GM21619 (cell line): ENCODE measurements at regions not wholly inside any gene's neighbourhood (a gene's known extent, or its start where the extent isn't known, plus 50 kb on each side); places are given as distances from the start of the nearest gene placed in this dataset.
"Not testable (repeated sequence)": the region's sequence is repeated elsewhere in the genome, so short reads cannot be mapped to it uniquely, and the experiment has no call there.

Source experiments
- ATAC-seq: cut with Tn5 transposase; IDR thresholded peaks from one replicate; pipeline ENCODE4 v1.9.1; 2021; ENCODE audit not compliant: unreplicated experiment

DNA sequence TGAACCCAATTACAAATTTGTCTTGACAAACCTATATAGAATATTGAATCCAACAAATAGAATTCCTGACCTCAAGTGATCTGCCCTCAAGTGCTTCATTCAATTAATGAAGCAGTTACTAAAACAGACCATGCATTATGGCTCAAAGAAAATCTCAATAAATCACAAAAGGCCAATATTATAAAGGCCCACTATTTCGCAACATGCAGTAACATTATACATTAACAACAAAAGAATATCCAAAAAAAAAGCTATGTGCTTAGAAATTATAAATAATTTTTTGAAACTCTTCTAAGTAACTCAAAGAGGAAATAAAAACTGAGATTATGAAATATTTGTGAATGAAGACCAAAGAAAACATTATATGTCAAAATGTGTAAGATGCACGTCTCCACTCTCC lies 177.7 kb downstream of the ZNF674 start:
- no peak for ATAC-seq

DNA sequence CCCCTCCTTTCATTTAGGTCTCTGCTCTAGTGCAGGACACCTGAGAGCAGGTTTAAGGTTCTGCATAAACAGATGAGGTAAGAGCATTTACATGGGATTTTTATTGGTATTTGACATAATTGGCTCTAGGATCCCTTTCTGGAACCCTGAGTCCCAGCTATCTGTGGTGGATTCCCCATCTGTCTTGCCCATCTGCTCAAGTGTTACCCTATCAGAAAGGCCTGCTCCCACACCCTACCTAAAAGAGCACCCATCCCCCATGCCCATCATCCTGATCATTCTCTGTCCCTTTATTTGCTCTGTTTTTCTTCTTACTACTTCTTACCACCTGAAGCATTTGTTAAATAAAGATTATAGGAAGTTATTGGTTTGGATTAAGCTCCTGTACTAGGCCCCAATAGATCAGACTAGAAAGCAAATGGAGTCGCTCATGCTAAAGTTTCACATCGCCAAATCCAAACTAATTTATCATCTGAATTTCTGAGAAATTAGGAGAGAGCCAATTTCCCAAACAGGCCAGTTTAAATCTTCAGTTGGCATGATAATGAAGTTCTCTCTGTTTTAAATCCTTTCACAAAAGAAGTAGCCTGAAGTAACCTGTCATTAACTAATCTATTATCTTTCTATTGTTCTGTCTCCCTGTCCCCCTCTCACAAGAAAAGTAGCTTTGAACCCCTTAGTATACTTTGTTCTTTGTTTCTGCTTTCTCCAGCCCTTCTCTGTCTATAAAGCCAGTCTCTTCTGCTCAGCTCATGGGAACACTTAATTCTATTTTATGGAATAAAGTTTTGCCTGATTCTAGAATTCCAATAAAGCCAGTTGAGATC lies 178.6 kb downstream of the ZNF674 start:
- ATAC-seq: no peak

DNA sequence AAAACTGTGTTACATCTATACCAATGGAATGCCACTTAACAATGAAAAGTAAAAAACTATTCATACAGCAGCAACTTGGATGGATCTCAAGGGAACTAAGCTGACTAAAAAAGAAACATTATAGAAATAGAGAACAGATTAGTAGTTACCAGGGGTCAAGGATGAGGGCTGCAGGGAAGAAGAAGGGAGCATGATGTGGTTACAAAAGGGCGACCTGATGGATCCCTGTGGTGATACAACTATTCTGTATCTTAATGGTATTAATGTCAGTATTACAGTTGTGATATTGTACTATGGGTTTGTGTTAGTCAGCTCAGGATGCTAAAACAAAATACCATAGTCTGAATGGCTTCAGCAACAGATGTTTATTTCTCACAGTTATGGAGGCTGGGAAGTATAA lies 190.7 kb downstream of the ZNF674 start:
- no peak for ATAC-seq

DNA sequence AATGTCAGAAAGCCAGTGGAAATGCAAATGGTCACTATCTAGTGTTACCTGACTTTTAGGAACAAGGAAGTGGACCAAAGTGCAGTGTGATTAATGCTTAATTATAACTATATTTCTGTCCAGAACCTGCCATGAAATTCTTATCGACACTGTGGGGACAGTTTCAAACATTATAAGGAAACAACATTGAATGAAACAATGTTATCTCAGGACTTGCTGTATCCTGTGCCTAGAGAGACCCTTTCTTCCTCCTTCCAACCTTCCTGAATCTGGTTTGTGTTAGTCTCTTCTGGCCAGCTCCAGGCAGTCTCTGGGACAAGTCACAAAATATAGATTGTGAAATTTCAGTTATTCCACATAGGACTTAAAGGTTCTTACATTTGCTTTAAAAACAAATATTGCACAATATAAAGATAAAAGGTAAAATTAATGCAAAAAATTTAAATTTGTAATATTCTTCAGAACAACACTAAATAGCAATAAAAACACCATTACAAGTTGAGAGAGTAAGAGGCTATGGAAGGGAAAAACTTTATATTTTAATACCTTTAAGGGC lies 203.4 kb downstream of the ZNF674 start:
- no peak for ATAC-seq

DNA sequence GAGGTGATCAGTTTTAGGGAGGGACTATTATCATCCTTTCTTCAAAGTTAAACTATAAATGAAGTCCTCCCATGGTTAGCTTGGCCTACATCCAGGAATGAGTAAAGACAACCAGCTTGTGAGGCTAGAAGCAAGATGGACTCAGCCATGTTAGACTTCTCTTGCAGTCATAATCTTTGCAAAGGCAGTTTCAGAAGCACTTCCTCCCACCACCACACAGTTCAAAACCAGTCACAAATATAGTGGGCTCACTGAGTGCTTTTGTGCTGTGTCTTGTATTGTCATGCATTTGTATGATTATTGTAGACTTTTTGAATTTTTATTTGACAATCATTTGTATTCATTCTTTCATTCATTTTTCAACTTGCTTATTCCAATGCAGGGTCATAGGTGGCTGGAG lies 204.5 kb downstream of the ZNF674 start:
- no peak for ATAC-seq

DNA sequence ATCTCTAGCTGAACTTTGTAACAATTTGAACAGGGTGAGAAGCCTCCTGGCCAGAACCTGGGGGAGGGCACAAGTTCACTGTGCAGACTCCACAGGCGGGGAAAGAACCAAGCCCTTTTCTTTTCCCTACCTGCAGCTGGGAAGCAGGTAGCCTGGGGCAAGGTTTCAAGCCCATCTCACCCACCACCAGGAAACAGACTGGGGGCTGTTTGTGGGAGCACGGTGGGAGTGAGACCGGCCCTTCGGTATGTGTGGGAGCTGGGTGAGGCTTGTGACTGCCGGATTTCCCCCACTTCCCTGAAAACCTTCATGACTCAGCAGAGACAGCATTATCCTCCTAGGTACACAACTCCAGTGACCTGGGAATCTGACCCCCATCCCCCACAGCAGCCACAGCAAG lies 211.7 kb downstream of the ZNF674 start:
- ATAC-seq: no peak

DNA sequence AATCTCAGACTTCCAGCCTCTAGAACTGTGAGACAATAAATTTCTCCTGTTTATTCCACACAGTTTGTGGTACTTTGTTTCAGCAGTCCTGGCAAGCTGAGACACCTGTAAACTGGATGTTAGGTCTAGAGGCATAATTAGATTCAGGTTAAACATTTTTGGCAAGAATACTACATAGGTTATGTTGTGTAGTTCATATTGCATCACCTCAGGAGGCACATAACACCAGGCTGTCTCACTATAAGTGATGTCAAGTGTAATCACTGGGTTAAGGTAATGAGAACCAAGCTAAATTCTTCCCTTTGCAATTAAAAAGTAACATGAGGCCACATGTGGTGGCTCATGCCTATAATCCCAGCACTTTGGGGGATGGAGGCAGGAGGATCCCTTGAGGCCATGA lies 214.2 kb downstream of the ZNF674 start:
- ATAC-seq: no peak

DNA sequence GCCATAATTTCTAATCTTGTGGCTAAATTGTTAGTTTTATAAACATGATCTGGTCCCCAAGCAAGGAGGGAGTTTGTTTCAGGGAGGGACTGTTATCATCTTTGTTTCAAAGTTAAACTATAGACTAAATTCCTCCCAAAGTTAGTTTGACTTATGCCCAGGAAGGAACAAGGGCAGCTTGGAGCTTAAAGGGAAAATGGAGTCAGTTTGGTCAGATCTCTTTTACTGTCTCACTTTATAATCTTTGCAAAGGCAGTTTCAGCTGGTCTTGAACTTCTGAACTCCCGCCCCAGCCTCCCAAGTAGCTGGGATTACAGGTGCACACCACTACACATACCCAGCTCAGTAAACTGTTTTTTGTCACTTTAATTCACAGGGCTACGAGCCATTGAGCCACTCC lies 214.7 kb downstream of the ZNF674 start:
- ATAC-seq: no peak

DNA sequence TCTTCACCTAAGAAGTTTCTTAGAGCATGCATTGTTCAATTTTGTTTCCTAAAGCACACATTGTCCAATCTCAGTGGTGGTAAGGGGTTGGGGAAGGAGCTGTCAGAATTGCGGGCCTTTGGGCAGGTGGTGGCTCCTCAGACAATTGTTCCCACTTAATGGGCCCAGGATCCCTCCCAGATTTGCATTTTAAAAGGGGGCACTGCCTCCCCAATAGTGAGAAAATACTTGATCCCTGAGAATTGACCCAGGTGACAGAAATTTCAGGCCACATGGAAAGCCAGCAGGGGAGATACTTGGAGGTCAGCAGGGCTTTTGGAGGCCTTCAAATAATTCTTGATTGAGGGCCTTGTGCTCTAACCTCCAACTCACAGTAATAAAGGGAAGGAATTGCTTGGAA lies 217.1 kb downstream of the ZNF674 start:
- ATAC-seq: no peak

DNA sequence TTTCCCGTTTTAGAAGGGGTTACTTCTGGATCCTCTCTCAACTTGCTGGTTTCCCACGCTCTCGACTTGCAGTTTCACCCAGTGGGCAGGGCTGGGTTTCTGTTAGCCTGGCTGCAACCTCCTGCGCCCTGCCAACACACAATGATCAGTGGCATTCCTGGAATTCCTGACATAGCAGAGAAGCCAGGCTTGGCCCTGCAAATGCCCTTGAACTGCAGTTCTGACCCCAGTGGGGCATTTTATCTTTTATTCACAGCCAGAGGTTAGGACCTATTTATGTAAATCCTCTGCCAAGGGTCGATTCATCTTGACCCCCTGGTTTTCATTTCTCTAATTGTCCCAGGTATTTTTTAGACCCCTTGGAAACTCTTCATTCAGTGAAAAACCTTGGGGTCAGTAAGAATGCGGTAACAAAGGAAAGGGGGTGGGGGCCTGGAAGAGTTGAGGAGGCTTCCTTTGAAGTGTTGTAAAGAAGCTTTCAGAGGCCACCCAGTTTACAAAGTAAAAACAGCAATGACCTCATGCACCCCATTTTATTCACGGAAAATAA lies 217.6 kb downstream of the ZNF674 start:
- no peak for ATAC-seq

DNA sequence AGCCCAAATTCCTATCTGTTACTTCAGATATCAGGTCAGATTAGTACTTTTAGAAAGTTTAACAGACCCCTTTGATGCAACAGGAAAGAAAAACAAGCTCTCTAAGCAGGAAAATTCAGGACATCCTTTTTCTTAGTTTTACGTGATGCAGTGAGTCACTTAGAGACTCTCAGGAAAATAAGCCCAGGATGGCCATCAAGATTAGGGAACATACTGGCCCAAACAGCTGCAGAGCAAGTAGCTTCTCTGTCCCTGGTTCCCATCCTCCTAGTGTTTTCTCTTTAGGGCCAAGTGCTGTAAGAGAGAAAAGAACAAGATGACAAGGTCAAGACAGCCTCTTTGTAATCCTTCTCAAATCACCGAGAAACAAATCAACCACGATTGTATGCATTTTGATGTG lies 219.1 kb downstream of the ZNF674 start:
- no peak for ATAC-seq

DNA sequence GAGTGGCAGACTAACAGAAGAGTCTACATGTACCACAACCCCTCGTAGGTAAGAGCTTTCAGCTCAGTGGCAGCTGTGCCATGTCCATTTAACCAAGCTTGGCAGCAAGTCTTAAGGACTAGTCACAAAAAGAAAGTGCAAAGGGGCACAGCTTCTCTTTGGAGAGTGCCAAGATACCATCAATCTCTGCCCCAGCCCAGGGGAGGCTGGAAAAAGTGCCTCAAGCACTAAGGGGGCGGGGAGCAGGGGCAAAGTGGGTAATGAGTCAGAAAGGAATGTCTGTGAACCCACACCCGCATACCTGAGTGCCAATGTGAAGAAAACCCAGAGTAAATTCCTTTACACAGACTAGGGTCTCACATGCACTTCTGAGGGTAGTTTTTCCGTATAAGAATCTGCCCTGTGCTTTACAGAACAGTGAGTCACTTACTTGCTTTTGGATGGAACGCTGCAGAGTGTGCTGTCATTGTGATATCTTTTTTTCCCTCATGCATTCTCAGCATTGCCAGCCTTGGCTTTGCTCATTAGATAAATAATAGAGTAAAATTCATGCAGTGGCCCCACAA lies 219.8 kb downstream of the ZNF674 start:
- no peak for ATAC-seq

DNA sequence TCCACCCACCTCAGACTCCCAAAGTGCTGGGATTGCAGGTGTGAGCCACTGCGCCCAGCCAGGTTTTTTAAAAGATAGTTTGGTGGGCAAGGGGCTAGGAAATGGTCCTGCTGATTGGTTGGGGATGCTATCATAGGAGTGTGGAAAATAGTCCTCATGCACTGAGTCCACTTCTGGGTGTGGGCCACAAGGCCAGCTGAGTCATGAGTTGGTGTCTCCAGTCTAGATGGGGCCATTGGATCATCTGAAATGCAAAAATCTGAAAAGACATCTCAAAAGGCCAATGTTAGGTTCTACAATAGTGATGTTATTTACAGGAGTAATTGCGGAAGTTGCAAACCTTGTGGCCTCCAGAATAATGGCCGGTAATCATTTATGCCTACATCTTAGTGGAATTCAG lies 221.1 kb downstream of the ZNF674 start:
- no peak for ATAC-seq

DNA sequence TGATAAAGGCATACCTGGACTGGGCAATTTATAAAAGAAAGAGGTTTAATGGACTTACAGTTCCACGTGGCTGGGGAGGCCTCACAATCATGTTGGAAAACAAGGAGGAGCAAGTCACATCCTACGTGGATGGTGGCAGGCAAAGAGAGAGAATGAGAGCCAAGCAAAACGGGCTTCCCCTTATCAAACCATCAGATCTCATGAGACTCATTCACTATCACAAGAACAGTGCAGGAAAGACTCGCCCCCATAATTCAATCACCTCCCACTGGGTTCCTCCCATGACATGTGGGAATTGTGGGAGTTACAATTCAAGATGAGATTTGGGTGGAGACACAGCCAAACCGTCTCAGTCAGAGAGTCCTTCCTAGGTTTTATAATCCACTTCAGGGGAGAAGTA lies 222.3 kb downstream of the ZNF674 start:
- not testable (repeated sequence) for ATAC-seq

DNA sequence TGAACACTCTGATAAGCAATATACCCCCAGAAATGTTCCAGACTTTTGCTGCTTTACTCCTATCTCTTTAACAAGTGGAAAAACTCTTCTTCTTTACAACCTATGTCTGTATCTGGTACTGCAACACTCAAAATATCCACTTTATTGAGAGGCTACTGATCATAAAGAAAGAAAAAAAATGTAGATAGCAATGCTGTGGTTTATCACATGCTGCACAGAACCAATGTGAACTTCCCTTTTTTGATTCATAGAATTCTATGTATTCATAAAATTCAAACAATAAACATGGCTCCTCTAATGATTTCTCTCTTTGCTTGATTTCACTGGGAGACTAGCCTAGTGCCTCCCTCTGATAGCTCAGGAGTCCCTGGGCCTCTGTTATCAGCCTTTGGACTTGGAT lies 223.5 kb downstream of the ZNF674 start:
- no peak for ATAC-seq

DNA sequence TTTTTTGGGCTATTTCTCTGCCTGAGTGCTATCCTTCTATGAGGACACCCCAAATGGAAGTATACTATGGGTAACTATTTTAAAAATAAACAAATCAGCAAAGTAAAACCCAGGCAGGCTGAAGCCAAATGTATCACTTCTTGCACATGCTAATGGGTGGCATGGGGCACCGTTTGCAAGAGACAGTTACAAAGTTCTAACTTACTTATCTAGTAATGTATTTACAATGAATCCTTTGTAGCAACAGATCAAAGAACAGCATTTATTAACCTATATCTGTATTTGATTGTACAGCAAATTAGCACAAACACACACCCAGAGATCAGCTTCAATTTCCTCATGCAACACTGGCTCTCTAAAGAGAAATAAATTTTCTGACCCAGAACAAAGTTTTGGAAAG lies 225.5 kb downstream of the ZNF674 start:
- ATAC-seq: no peak

DNA sequence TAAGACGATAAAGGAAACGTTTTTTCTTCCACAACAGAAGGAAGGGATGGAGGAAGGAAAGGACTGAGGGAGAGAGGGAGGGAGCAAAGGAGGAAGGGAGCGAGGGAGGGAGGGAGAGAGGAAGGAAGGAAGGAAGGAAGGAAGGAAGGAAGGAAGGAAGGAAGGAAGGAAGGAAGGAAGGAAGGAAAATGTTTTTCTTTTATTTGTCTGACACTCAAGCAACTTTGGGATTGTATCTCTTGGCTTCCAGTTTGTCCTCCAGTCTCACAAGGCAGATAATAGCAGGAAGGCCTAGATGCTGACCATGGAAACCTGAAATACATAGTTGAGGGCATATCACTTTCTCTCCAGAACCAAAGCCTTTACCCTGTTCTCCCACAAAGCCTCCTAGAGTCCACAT lies 226.7 kb downstream of the ZNF674 start:
- ATAC-seq: no peak

DNA sequence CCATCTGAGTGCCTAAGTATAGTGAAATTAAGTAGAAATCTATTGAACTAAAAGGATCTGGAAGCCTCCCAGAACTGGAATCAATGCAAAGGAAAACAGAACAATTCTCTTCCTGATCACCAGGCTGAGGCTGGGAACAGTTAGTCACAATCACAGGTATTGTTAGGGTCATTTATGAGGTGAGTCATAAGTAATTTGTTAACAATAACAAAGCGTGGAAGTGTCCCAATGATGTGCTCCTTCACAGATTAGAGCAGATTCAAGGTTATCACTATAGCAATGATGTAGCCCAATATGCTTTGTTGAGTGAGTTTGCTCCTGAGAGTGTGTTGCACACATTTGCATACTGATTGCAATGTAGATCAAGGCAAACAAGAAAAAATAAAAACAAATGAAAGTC lies 228.1 kb downstream of the ZNF674 start:
- ATAC-seq: no peak

DNA sequence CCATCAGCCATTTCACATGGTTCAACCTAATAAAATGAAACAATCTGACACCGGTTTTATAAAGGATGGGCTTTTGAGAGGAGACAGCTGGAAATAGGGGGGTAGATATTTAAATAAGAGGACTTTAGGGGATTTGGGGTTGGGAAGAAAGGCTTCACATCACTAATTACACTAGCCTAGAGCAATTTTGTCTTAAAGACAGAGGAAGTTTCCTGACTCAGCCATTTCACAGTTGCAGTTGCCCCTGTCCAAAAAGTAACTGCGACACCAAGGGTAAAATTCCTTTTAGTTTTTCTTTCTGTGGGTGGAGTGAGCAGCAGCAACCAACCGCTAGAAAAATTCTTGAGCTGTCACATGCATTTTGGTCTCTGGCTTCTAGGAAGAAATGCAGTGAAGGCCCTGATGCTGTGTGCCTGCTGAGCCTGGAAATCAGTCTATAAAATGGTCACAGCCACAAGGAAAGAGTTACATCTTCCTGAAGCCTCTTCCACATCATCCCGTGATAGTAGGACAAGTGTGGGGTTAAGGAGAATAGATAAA lies 233.6 kb downstream of the ZNF674 start:
- no peak for ATAC-seq

DNA sequence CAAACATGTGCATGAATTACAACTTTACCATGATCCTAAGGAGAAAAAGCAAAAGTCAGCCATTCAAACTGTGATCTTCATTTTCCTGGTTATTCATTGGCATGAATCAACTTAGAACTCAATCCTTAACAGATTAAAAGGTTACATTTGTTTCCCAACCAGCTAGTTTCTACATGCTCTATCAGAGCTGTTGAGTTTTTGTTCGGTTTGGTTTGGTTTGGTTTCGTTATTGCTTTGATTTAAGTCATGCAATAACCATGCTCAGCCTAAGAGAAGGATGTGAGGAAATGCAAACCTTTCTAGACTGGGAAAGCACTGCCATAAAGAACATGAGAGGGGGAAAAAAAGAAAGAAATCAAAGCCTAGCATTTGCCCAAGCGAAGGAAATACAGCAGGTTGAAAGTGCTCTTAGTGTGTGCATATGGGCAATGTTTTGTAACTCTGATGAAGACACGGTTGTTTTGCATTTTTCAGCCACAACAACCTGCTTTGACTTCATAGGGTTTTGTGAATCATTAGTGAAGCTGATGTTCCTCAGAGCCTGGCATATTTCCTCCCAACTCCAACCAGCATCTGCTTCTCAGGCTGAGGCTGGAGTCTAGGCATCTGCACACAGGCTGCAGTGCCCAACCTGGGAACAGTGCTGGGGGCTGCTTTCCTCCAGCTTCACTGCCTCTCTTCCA lies 234.3 kb downstream of the ZNF674 start:
- peak; percentile 84 for ATAC-seq

DNA sequence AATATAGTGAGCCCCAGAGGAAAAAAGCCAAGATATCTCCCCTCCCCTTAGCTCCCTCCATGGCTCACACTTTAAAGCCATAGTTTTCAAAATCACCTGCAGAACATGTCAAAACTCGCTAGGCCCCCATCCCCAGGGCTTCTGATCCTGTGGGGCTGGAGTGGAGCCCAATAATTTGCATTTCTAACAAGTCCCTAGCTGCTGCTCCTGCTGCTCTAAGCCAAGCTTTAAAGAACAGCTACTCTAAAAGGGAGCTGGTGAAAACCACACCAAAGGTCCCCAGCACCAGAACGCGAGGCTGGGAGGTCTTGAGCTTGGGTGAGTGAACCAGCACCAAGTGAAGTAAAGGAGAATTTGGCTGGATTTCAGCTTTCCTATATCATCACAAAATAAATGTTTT lies 237.1 kb downstream of the ZNF674 start:
- no peak for ATAC-seq
